B cell (primary cell): ENCODE measurements at regions not wholly inside any gene's neighbourhood (a gene's known extent, or its start where the extent isn't known, plus 50 kb on each side); places are given as distances from the start of the nearest gene placed in this dataset.

Source experiments
- ATAC-seq: fragments of 200-7000 bp; cut with Tn5 transposase; one replicate; pipeline ENCODE4 v1.10.0; 2021; ENCODE audit warnings: low read depth, mild to moderate bottlenecking, moderate number of reproducible peaks, moderate library complexity
- CTCF ChIA-PET: fragments of 350-600 bp; sonication (Branson Sonifier 250); formaldehyde crosslinking; loops from one replicate; lab custom pipeline; 2021; ENCODE audit warnings: antibody characterized with exemption, inconsistent platforms; lab: Charles Lee
- POLR2A ChIA-PET: fragments of 350-600 bp; sonication (Branson Sonifier 250); formaldehyde crosslinking; loops from one replicate; lab custom pipeline; 2021; ENCODE audit warnings: antibody characterized with exemption; lab: Charles Lee
- DNase-seq: peaks from one replicate; pipeline ENCODE4 v3.0.0; 2013
- H2AFZ ChIP-seq: 2 replicates; pipeline ENCODE4 v1.6.1; 2012; ENCODE audit warnings: mild to moderate bottlenecking, low read depth, low read length; ENCODE audit not compliant: insufficient read depth, poor library complexity, severe bottlenecking
- H3K27ac ChIP-seq, 2 donors: 1 replicate in 1 of 2; 2 replicates in 1 of 2; pipeline ENCODE4 v1.5.1; 2012 to 2013; ENCODE audit warnings: low read length in 2 of 2, mild to moderate bottlenecking in 2 of 2, moderate library complexity in 1 of 2
- H3K27me3 ChIP-seq, 4 experiments: fragments of 200-600 bp in 1 of 4; sonication (generic) in 1 of 4; replicated peaks in 1 of 4; 1 replicate in 2 of 4; 2 replicates in 2 of 4; pipeline versions ENCODE4 v1.6.1 to v1.7.0; 2013 to 2016; ENCODE audit warnings: low read length in 3 of 4, mild to moderate bottlenecking in 2 of 4, mixed read lengths in 1 of 4, moderate library complexity in 1 of 4; ENCODE audit not compliant: insufficient read depth in 4 of 4, control insufficient read depth in 3 of 4; ENCODE audit errors: control extremely low read depth in 1 of 4
- H3K36me3 ChIP-seq, 2 experiments: replicated peaks in 1 of 2; 1 replicate in 1 of 2; 2 replicates in 1 of 2; pipeline versions ENCODE4 v1.6.1 to v1.7.1; 2013; ENCODE audit warnings: low read length in 1 of 2; ENCODE audit not compliant: insufficient read depth in 2 of 2, control insufficient read depth in 1 of 2; ENCODE audit errors: control extremely low read depth in 1 of 2, extremely low read depth in 1 of 2
- H3K4me1 ChIP-seq, 2 donors: fragments of 200-600 bp in 1 of 2; sonication (generic) in 1 of 2; 1 replicate in 1 of 2; 2 replicates in 1 of 2; pipeline versions ENCODE4 v1.5.1 to v1.6.1; 2013 to 2017; ENCODE audit warnings: low read length in 2 of 2; ENCODE audit not compliant: control insufficient read depth in 2 of 2, insufficient read depth in 2 of 2
- H3K4me2 ChIP-seq: replicated peaks from 2 replicates; pipeline ENCODE3; 2012; ENCODE audit warnings: mild to moderate bottlenecking, low read depth, low read length; ENCODE audit not compliant: poor library complexity, severe bottlenecking
- H3K4me3 ChIP-seq, 5 experiments: fragments of 200-600 bp in 1 of 5; sonication (generic) in 1 of 5; 1 replicate in 3 of 5; 2 replicates in 2 of 5; pipeline versions ENCODE4 v1.5.1 to v1.7.0; 2011 to 2016; ENCODE audit warnings: low read length in 4 of 5, mild to moderate bottlenecking in 4 of 5, low read depth in 2 of 5, control low read depth in 1 of 5, moderate library complexity in 1 of 5; ENCODE audit not compliant: insufficient read depth in 1 of 5; ENCODE audit errors: control extremely low read depth in 1 of 5, extremely low read depth in 1 of 5
- H3K79me2 ChIP-seq: fragments of 200-600 bp; sonication (generic); one replicate; pipeline ENCODE4 v1.6.0; 2016; ENCODE audit warnings: low read length; ENCODE audit not compliant: control insufficient read depth, insufficient read depth
- H3K9ac ChIP-seq: fragments of 200-600 bp; sonication (generic); 2 replicates; pipeline ENCODE4 v1.6.1; 2017; ENCODE audit warnings: mild to moderate bottlenecking, low read length, moderate library complexity
- H3K9me3 ChIP-seq, 3 donors: one replicate each; pipeline versions ENCODE4 v1.6.1 to v1.7.1; 2013; ENCODE audit warnings: low read length in 2 of 3; ENCODE audit not compliant: control insufficient read depth in 2 of 3, insufficient read depth in 1 of 3; ENCODE audit errors: control extremely low read depth in 1 of 3
- H4K20me1 ChIP-seq: 2 replicates; pipeline ENCODE4 v1.6.0; 2012; ENCODE audit warnings: mild to moderate bottlenecking, low read length; ENCODE audit not compliant: insufficient read depth, control insufficient read depth, poor library complexity, severe bottlenecking
- H3K27ac Mint-ChIP-seq: one replicate; pipeline ENCODE4 v1.8.0; 2021; ENCODE audit warnings: mixed read lengths
- H3K27me3 Mint-ChIP-seq: one replicate; pipeline ENCODE4 v1.8.0; 2021; ENCODE audit warnings: mixed read lengths
- H3K4me1 Mint-ChIP-seq: one replicate; pipeline ENCODE4 v1.8.0; 2021; ENCODE audit warnings: mixed read lengths
- H3K4me3 Mint-ChIP-seq: one replicate; pipeline ENCODE4 v1.8.0; 2021; ENCODE audit warnings: mixed read lengths
- H3K9me3 Mint-ChIP-seq: one replicate; pipeline ENCODE4 v1.8.0; 2022; ENCODE audit warnings: mixed read lengths; ENCODE audit not compliant: insufficient read depth
- EZH2 ChIP-seq: IDR thresholded peaks from 2 replicates; pipeline ENCODE4 v1.6.1; 2012; ENCODE audit warnings: borderline replicate concordance, low read depth, mild to moderate bottlenecking, moderate library complexity, low read length; ENCODE audit not compliant: insufficient read depth, poor library complexity, severe bottlenecking
- WGBS: methylation state at CpG from one replicate; pipeline ENCODE4 v1.1.5; 2013; ENCODE audit warnings: missing lambda C conversion rate; ENCODE audit not compliant: insufficient coverage; 5-methylcytosine and 5-hydroxymethylcytosine counted together
- intact Hi-C: fragments of 100-400 bp; cut with micrococcal nuclease; formaldehyde crosslinking; loops from one replicate; pipeline ENCODE4 v1.10.0; 2022
- TF ChIP-seq, protein P1 (sequence below): fragments of 200-600 bp; IDR thresholded peaks from one replicate; pipeline ENCODE4 v1.8.0; 2022; ENCODE audit warnings: antibody characterized with exemption, mild to moderate bottlenecking

DNA sequence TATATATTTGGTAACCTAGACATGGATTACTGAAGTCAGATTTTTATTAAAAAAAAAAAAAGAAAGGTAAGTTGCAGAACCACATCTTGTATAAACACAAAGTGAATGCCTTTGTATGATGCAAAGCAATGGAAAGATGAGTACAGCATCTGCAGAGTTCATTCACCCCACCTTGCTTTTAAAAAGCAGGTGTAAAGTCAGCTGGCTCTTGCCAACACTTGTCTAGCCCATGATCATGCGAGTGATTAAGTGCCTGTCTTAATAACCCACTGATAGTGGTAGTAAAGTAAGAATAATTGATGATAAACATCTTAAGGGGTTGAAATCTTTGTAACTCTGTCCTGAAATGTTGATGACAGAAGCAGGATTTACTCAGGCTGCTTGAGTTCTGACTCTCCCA lies 710.4 kb downstream of the EFNB2 start:
- ATAC-seq = no peak
- no CpG with 5 or more reads among the region's 1 CpG for WGBS

DNA sequence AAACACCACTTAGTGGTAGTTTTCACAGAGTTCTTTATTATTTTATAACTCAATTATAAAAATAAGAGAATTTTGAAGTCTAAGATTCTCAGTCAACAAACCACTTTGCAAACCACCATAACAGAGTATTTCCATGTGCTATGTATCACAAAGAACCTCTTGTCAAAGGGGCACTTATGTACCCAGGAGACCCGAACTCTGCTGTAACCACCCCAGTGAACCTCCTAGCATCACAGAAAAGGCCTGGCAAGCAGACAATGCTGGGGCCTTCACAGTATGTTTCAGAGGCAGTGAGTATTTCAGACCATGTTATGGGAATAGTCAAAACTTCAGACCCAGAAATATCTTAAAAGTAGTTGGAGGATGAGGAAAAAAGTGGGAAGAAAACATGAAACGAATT lies 714.1 kb downstream of the EFNB2 start:
- POLR2A ChIA-PET = no interaction called here
- Histone ChIP-seq H3K36me3 (no peaks in the 10 kb centered on the region), H3K9me3 (no peaks in the 10 kb centered on the region), H3K4me1 (no peaks in the 10 kb centered on the region), H3K9ac (no peak overlapping the region), H3K27ac (no peak overlapping the region), H3K27me3 (no peaks in the 10 kb centered on the region), H3K79me2 (no peaks in the 10 kb centered on the region), H3K4me2 (no peak overlapping the region), H3K4me3 (no peak overlapping the region), H4K20me1 (no peaks in the 10 kb centered on the region), H2AFZ (no peak overlapping the region)
- WGBS = no CpG with 5 or more reads among the region's 2 CpGs
- Mint-ChIP-seq H3K27ac (no peak overlapping the region), H3K27me3 (no peaks in the 10 kb centered on the region), H3K4me1 (no peaks in the 10 kb centered on the region), H3K9me3 (peaks cover 2% of the 10 kb centered on the region), H3K4me3 (no peak overlapping the region)
- CTCF ChIA-PET = no interaction called here
- no peak for TF ChIP-seq EZH2
- TF ChIP-seq, protein P1, sequence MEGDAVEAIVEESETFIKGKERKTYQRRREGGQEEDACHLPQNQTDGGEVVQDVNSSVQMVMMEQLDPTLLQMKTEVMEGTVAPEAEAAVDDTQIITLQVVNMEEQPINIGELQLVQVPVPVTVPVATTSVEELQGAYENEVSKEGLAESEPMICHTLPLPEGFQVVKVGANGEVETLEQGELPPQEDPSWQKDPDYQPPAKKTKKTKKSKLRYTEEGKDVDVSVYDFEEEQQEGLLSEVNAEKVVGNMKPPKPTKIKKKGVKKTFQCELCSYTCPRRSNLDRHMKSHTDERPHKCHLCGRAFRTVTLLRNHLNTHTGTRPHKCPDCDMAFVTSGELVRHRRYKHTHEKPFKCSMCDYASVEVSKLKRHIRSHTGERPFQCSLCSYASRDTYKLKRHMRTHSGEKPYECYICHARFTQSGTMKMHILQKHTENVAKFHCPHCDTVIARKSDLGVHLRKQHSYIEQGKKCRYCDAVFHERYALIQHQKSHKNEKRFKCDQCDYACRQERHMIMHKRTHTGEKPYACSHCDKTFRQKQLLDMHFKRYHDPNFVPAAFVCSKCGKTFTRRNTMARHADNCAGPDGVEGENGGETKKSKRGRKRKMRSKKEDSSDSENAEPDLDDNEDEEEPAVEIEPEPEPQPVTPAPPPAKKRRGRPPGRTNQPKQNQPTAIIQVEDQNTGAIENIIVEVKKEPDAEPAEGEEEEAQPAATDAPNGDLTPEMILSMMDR = no peak
- intact Hi-C loops = no loop called here
- ATAC-seq = no peak
- DNase-seq = no peak

More for the DNA sequence above, 710.4 kb downstream of the EFNB2 start:
- POLR2A ChIA-PET = no interaction called here
- intact Hi-C loops = no loop called here
- DNase-seq = no peak
- H3K9ac ChIP-seq = no peak overlapping the region
- CTCF ChIA-PET = no interaction called here
- H3K36me3 ChIP-seq = no peaks in the 10 kb centered on the region
- H3K27ac ChIP-seq = no peak overlapping the region
- no peaks in the 10 kb centered on the region for H3K9me3 ChIP-seq
- Mint-ChIP-seq H3K9me3 (peaks cover 2% of the 10 kb centered on the region), H3K4me3 (no peak overlapping the region), H3K27me3 (no peaks in the 10 kb centered on the region), H3K27ac (no peak overlapping the region), H3K4me1 (no peaks in the 10 kb centered on the region)
- TF ChIP-seq EZH2 = no peak
- no peaks in the 10 kb centered on the region for H3K79me2 ChIP-seq
- no peaks in the 10 kb centered on the region for H3K4me1 ChIP-seq
- H2AFZ ChIP-seq = no peak overlapping the region
- no peak overlapping the region for H3K4me3 ChIP-seq
- no peaks in the 10 kb centered on the region for H4K20me1 ChIP-seq
- H3K27me3 ChIP-seq = no peaks in the 10 kb centered on the region
- H3K4me2 ChIP-seq = no peak overlapping the region
